NT2/D1 (cell line): ENCODE measurements at regions not wholly inside any gene's neighbourhood (a gene's known extent, or its start where the extent isn't known, plus 50 kb on each side); places are given as distances from the start of the nearest gene placed in this dataset.
"Not testable (repeated sequence)": the region's sequence is repeated elsewhere in the genome, so short reads cannot be mapped to it uniquely, and the experiment has no call there.

ENCODE experiments used
- SUZ12 ChIP-seq: IDR thresholded peaks from 2 replicates; pipeline ENCODE4 v1.6.1; 2011; ENCODE audit not compliant: insufficient read length, insufficient read depth; ENCODE audit errors: extremely low read depth
- ZNF274 ChIP-seq: IDR thresholded peaks from 2 replicates; pipeline ENCODE4 v1.6.1; 2011; ENCODE audit warnings: mild to moderate bottlenecking, low read depth, low read length

DNA sequence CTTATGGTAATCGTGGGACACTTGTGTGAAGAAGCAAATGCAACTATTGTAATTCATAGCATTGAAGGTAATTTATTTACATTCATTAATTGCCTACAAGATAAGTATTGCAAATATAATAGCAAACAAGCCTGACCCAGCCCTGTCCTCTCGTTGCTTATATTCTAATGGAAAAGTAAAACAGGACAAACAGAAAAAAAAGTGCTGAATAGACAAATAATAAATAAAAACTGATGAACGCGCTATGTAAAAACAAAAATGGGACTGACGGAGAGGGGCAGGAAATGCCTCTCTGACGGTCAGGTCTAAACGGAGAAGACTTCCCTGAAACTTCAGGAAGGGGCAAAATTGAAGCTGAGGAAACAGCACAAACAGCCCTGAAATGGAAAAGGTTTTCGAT is 284.9 kb upstream of the FRG1 start:
- TF ChIP-seq SUZ12, ZNF274: not testable (repeated sequence)
